ENCODE measurements at regions not wholly inside any gene's neighbourhood (a gene's known extent, or its start where the extent isn't known, plus 50 kb on each side); places are given as distances from the start of the nearest gene placed in this dataset.

DNA sequence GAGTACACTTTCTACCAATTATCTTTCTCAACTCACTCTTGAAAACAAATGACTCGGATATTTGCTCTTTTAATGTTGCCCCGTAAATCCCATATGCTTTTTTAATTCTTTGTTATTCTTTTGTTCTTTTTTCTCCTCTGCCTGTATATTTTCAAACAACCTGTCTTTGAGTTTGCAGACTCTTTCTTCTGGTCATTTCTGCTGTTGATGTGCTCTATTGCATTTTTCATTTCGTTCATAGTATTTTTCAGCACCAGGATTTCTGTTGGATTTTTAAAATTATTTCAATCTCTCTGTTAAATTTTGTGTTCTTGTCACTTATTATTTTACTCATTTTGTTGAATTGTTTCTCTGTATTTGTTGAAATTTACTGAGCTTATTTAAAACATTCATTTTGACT lies 146.8 kb upstream of the B3GALT2 start:
- TF ChIP-seq, protein P1, sequence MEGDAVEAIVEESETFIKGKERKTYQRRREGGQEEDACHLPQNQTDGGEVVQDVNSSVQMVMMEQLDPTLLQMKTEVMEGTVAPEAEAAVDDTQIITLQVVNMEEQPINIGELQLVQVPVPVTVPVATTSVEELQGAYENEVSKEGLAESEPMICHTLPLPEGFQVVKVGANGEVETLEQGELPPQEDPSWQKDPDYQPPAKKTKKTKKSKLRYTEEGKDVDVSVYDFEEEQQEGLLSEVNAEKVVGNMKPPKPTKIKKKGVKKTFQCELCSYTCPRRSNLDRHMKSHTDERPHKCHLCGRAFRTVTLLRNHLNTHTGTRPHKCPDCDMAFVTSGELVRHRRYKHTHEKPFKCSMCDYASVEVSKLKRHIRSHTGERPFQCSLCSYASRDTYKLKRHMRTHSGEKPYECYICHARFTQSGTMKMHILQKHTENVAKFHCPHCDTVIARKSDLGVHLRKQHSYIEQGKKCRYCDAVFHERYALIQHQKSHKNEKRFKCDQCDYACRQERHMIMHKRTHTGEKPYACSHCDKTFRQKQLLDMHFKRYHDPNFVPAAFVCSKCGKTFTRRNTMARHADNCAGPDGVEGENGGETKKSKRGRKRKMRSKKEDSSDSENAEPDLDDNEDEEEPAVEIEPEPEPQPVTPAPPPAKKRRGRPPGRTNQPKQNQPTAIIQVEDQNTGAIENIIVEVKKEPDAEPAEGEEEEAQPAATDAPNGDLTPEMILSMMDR (IDR thresholded peaks at IDR 0.05), result no peak
- Histone ChIP-seq H3K4me1 (peaks cover 4% of the 10 kb centered on the region), H3K36me3 (no peaks in the 10 kb centered on the region), H3K9me3 (peaks cover 17% of the 10 kb centered on the region), H3K27me3 (ENCODE audit: low read depth) (no peaks in the 10 kb centered on the region), H3K27ac (no peak overlapping the region), H3K4me3 (no peak overlapping the region)
- DNase-seq (no peak), ATAC-seq (no peak)
- intact Hi-C loops (cut with DNase I), result no loop called here

DNA sequence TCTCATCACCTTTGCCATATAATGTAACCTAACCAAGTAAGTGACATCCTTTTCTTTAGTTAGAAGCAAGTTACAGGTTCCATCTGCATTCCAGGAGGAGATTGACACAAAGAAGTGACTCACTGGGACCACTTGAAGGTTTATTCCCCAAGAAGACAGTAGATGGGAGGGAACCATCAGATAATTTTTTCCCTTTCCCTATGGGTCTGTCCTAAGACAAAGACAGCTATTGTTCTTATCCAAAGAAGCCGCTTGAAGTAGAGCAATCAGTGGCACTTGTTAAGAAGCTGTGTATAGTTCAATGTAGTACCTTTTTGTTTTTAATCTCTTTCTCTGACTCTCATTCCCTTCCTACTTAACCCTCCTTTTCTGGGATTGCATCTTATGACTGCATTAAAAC lies 139.9 kb upstream of the B3GALT2 start:
- ATAC-seq (no peak), DNase-seq (no peak)
- H3K4me1 ChIP-seq, result no peaks in the 10 kb centered on the region
- TF ChIP-seq, protein P1 (IDR thresholded peaks at IDR 0.05), result no peak
- H3K27me3 ChIP-seq (ENCODE audit: low read depth), result no peaks in the 10 kb centered on the region
- H3K9me3 ChIP-seq, result peaks cover 8% of the 10 kb centered on the region
- H3K27ac ChIP-seq, result no peak overlapping the region
- H3K4me3 ChIP-seq, result no peak overlapping the region
- H3K36me3 ChIP-seq, result no peaks in the 10 kb centered on the region
- intact Hi-C loops (cut with DNase I), result no loop called here

DNA sequence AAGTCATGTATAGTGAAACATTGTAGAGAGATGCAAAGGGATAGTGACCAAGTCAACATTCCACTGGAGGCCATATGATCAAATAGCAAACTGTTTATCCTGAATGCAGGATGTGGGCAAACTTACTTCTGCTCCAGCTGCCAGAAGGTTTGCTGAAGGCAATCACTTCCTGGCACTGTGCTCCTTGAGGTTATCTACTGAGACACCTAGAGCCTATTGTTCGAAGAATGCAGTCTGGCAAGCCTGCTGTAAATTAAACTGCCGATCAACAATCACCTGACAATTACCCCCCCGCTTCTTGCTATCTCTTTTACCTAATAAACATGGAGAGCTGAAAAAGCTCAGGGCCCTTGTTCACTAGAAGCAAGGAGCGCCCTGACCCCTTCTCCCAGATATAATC lies 139.4 kb upstream of the B3GALT2 start:
- intact Hi-C loops (cut with DNase I), result no loop called here
- ATAC-seq, result no peak
- TF ChIP-seq, protein P1 (IDR thresholded peaks at IDR 0.05), result no peak

DNA sequence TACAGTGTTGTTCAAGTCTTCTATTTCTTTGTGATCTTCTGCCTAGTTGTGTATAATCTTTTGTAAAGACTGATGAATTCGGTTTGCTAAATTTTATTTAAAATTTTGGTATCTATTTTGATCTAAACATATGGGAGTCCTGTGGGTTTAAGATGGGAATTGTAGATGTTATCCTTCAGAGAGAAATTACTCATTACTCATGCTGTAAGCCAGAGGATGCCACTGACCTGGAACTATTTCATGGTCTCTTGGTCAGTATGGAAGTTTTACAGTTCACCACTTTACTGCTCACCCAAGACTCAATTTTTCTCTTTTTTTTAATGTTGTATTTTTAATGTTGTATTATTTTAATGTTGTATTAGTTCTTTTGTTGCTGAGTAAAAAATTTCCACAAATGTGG lies 138.6 kb upstream of the B3GALT2 start:
- no peaks in the 10 kb centered on the region for H3K27me3 ChIP-seq (ENCODE audit: low read depth)

More for the DNA sequence above, 139.4 kb upstream of the B3GALT2 start:
- H3K4me1 ChIP-seq, result no peaks in the 10 kb centered on the region
- H3K36me3 ChIP-seq, result no peaks in the 10 kb centered on the region
- no peak overlapping the region for H3K4me3 ChIP-seq
- peaks cover 8% of the 10 kb centered on the region for H3K9me3 ChIP-seq
- DNase-seq, result no peak
- H3K27ac ChIP-seq, result no peak overlapping the region
- no peaks in the 10 kb centered on the region for H3K27me3 ChIP-seq (ENCODE audit: low read depth)

DNA sequence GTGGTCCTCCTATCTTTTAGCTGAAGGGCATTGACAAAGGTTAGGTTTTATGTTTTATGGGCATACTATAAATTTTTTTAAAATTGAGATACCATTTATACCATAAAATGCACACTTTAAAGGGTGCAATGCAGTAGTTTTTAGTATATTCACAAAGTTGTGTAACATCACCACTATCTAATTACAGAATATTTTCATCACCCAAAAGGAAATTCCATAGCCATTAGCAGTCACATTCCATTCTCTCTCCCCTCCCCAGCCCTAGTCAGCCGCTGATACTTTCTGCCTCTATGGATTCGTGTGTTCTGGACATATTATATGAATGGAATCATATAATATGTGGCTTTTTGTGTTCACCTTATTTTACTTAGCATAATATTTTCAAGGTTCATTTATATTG lies 135.8 kb upstream of the B3GALT2 start:
- H3K9me3 ChIP-seq, result peaks cover 22% of the 10 kb centered on the region
- intact Hi-C loops (cut with DNase I), result no loop called here
- no peaks in the 10 kb centered on the region for H3K36me3 ChIP-seq
- DNase-seq (no peak), ATAC-seq (no peak)
- TF ChIP-seq, protein P1 (IDR thresholded peaks at IDR 0.05), result no peak
- no peaks in the 10 kb centered on the region for H3K27me3 ChIP-seq (ENCODE audit: low read depth)
- no peak overlapping the region for H3K27ac ChIP-seq
- H3K4me3 ChIP-seq, result no peak overlapping the region
- no peaks in the 10 kb centered on the region for H3K4me1 ChIP-seq

More for the DNA sequence above, 138.6 kb upstream of the B3GALT2 start:
- Histone ChIP-seq H3K4me1 (no peaks in the 10 kb centered on the region), H3K27ac (no peak overlapping the region), H3K9me3 (peaks cover 8% of the 10 kb centered on the region), H3K36me3 (no peaks in the 10 kb centered on the region), H3K4me3 (no peak overlapping the region)
- TF ChIP-seq, protein P1 (IDR thresholded peaks at IDR 0.05), result no peak
- no peak for DNase-seq
- intact Hi-C loops (cut with DNase I), result no loop called here
- ATAC-seq, result no peak
